ENCODE measurements at regions not wholly inside any gene's neighbourhood (a gene's known extent, or its start where the extent isn't known, plus 50 kb on each side); places are given as distances from the start of the nearest gene placed in this dataset.
"Not testable (repeated sequence)": the region's sequence is repeated elsewhere in the genome, so short reads cannot be mapped to it uniquely, and the experiment has no call there.

DNA sequence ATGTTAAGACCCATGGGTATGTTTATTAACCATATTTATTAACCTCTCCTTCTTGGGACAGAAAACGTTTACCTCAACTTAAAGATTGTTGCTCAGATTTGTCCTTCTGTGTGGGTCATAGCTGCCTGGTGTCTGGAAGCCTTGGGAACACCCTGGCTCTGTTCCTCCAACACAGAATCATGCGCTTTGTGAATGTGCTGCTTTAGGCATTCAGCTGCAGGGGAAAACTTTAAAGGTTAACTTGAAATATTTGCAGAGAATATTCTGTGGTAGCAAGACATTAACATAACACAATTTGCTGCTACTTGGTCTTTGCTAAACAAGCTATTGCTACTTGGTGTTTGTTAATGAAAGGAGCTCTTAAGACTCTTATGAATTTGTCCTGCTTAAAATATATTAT is 50.5 kb upstream of the THOC3 start:
- not testable (repeated sequence) for DNase-seq

GRCh38 chr5:176020852-176021251 is 52.7 kb upstream of the THOC3 start:
- not testable (repeated sequence) for DNase-seq

GRCh38 chr5:176023535-176023934 is 55.4 kb upstream of the THOC3 start:
- not testable (repeated sequence) for DNase-seq

- not testable (repeated sequence) for DNase-seq
Observed at GRCh38 chr5:176029445-176029844, 61.3 kb upstream of the THOC3 start.

GRCh38 chr5:176030361-176031117 is 62.4 kb upstream of the THOC3 start:
- peak; percentile 43 for DNase-seq

DNA sequence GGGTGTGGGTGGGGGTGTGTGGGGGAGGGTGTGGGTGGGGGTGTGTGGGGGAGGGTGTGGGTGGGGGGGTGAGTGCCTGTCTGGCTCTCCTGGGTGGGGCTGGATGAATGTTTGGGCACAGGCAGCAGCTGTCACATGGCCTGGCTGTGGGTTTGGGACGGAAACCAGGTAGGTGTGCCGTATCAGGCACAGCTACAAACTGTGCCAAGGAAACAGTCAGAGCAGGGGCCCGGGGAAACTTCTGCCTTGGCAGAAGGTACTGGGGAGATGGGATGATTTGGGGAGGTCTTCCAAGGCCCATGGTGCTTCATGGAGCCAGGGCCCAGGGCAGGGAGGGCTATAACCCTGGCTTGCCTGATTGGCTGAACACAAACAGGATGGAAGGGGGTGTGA is 63.0 kb upstream of the THOC3 start:
- peak; percentile 43 for DNase-seq

DNA sequence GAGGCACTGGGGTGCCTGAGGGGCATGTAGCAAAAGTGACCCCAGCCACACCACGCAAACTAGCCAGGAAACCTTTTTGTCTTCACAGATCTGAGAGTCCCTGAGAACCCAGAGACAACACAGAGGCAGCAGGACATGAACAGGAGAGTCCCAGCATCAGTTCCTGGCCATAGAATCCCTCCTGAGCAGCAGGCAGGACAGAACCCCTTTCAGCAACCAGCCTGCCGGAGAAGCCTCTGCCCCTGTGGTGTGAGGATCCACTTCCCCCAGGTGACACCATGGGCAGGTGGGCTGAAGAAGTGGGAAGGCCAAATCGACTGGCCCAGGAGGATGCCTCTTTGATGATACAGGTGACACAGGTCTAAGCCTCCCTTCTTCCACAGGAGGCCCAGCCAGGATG is 65.1 kb upstream of the THOC3 start:
- peak; percentile 62 for DNase-seq

GRCh38 chr5:176034407-176035200 is 66.5 kb upstream of the THOC3 start:
- peak; percentile 59 for DNase-seq

- peak; percentile 53 for DNase-seq
Observed at GRCh38 chr5:176035201-176035530, 67.1 kb upstream of the THOC3 start.

- peak; percentile 57 for DNase-seq
Observed at GRCh38 chr5:176035816-176036308, 67.7 kb upstream of the THOC3 start.

GRCh38 chr5:176036391-176036790 is 68.3 kb upstream of the THOC3 start:
- DNase-seq: peak; percentile 55

DNA sequence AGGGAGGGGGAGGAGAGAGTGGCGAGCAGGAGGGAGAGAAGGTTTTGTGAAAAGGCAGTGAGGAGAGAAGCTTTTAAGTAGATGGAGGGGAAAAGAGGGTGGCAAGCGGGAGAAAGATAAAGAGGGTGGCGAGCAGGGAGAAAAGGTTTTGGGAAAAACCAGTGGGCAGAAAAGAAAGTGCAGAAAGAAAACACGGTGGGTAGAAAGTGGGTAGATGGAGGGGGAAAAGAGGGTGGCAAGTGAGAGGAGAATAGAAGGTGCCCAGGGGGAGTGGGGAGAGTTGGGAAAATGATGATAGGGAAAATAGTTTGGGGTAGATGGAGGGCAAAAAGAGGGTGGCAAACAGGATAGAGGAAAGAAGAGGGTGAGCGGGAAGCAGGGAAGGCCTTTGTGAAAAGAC is 69.1 kb upstream of the THOC3 start:
- DNase-seq: not testable (repeated sequence)

DNA sequence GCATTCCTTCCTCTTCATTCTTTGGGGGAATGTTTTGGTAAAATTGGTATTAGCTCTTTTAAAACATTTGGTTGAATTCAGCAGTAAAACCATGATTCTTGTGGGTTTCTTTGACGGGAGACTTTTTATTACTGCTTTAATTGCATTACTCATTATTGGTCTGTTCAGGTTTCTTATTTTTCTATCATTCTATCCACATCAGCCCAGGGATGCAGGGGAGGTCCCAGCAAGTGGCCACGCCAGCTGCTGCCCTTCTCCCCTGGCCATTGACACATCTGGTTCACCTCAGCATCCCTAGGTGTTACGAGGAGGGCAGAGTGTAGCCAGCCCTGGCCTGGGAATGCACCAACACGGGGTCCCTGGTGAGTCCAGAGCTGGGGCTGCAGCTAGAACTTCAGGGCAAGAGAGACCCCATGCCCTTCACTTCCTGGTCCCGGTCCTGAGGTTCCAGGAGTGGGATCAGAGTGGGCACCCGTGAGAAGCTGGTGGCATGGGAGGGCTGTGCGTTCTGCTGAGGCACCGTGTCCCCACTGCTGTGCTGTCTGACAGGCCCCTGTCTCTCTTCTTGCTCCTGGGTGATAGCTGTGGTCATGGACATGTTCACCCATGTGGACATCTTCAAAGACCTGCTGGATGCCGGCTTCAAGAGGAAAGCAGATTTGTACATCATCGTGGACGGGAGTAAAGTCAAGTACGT is 72.1 kb upstream of the THOC3 start:
- peak; percentile 53 for DNase-seq

- peak; percentile 45 for DNase-seq
Observed at GRCh38 chr5:176041248-176041994, 73.3 kb upstream of the THOC3 start.

DNA sequence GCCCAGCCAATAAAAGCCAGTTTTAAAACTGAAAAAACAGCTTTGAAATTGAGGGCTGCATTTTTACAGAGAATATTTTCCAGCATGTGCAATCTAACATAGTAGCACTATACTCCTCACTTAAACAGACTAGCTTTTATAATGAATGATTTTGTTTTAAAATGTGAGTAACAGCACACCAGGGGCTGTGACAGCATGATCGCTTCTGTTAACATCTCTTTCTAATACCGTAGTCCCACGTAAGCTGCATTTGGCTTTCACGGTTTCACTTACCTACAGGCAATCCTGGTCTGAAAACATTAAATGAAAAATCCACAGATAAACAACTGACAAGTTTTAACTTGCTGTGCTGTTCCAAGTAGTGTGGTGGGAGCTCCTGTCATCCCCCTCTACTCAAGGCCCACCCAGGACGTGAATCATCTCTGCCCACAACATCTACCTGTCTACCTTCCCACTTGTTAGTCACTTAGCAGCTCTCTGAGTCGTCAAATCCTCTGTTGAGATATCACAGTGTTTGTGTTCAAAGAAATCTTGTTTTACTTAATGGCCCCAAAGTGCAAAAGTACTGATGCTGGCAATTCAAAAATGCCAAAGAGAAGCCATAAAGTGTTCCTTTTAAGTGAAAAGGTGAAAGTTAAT is 74.0 kb upstream of the THOC3 start:
- peak; percentile 68 for DNase-seq

DNA sequence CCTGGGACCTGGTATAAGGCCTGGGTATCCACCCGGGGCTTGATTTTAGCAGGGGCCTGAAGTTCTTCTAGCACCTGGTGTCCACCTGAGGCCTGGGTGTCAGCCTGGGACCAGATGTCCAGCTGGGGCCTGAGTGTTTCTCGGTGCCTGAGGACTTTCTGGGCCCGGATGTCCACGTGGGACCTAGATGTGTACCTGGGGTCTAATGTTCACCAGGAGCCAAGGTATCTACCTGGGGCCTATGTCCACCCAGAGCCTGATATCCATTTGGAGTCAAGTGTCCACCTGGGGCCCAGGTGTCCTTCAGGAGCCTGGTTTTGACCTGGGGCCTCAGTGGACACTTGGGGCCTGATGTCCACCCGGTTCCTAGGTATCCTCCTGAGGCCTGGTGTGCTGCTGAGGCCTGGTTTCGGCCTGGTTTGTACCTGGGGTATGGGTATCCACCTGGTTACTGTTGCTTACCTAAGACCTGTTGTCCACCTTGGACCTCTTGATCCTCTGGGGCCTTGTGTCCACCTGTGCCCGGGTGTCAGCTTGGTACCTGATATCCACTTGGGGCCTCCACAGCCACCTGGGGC is 75.2 kb upstream of the THOC3 start:
- peak; percentile 50 for DNase-seq

GRCh38 chr5:176043986-176044385 is 75.9 kb upstream of the THOC3 start:
- peak; percentile 49 for DNase-seq

DNA sequence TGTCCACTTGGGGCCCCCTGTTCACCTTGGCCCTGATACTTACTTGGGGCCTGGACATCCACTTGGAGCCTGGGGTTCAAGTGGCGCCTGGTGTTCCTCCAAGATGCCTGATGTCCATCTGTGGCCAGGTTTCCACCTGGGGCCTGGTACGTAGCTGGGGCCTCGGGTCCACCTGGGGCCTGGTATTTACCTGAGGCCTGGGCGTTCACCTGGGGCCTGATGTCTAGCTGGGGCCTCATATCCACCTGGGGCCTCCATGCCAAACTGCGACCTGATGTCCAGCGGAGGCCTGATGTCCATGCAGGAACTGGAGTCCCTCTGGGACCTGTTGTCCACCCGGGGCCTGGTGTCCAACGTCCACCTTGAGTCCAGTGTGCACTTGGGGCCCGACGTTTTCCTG is 76.3 kb upstream of the THOC3 start:
- peak; percentile 56 for DNase-seq

DNA sequence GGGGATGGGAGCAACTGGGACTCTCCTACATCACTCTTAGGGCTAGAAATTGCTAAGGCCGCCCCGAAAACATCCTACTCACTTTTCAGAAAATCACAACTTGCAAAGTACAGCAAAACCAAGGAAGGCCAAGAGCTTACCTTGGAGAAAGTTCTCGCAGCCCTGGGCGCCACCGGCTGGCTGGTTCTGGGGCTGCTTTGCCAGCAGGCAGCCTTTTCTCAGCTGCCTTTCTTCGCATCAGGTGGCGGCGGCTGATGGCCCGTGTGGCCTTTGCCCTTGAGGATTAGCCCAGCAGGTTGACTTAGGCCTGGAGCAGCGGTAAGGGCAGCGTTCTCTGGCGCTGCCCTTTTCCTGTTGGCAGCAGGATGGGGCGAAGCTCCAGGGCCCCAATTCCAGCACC is 77.3 kb upstream of the THOC3 start:
- DNase-seq: peak; percentile 67

DNA sequence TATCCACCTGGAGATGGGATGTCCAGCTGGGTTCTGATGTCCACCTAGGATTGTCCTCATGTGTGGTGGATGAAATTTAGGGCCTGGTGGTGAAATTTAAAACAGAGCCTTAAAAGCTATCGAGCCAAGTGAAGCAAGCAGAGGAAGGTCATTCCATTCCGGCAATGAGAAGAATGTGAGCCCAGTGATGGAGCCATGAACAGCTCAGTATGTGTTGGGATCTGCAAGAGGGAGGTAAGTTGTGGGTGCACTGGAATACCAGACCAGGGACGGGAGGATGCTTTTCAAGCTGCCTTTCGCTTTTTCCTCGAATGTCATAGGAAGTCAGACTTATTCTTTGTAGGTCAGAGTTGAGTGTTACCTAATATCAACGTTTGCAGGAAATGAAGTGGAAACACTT is 80.6 kb upstream of the THOC3 start:
- DNase-seq: not testable (repeated sequence)

DNA sequence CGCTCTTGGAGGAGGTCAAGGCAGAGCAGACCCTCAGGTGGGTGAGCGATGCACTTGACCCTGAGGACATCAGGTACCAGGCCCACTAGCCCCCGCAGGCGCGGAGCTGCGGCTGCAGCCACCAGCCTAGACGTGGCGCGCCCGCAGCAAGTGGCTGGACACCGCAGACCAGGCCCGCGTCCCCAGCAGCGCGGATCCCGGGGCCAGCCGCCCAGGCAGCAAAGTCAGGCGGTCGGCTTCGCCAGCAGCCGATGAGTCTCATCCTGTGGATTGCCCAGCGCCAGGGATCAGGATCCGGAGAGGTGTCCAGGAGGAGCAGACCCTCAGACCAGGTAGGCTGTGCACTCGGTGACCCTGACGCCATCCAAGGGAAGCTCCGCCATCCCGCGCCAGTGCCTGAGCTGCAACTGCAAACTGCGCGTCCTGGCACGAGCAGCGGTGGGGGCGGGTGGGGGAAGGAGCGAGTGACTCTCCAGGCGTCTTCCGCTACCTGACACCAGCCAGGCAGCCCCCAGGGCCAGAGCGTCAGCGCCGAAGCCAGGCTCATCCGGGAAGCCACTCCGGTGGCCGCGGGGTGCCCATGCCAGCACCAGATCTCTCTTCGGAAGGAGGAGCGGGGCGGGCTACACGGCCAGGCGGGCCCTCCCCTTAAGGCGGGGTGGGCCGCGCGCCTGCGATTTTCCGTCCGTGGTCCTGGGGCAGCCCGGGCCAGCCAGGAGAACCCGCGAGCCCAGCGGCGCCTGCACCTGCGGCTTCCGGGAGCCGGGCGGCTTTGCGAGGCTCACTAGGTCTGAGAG is 92.6 kb upstream of the THOC3 start:
- DNase-seq: peak; percentile 63
